ENCODE measurements at regions not wholly inside any gene's neighbourhood (a gene's known extent, or its start where the extent isn't known, plus 50 kb on each side); places are given as distances from the start of the nearest gene placed in this dataset.

GRCh38 chr6:97701801-97702200 is 418.8 kb upstream of the MMS22L start:
- TF ChIP-seq EZH2 (optimal IDR thresholded peaks at IDR 0.05; ENCODE audit: low read depth, low read length): no peak
- TF ChIP-seq, protein P1, sequence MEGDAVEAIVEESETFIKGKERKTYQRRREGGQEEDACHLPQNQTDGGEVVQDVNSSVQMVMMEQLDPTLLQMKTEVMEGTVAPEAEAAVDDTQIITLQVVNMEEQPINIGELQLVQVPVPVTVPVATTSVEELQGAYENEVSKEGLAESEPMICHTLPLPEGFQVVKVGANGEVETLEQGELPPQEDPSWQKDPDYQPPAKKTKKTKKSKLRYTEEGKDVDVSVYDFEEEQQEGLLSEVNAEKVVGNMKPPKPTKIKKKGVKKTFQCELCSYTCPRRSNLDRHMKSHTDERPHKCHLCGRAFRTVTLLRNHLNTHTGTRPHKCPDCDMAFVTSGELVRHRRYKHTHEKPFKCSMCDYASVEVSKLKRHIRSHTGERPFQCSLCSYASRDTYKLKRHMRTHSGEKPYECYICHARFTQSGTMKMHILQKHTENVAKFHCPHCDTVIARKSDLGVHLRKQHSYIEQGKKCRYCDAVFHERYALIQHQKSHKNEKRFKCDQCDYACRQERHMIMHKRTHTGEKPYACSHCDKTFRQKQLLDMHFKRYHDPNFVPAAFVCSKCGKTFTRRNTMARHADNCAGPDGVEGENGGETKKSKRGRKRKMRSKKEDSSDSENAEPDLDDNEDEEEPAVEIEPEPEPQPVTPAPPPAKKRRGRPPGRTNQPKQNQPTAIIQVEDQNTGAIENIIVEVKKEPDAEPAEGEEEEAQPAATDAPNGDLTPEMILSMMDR (IDR thresholded peaks at IDR 0.05; ENCODE audit: low read length): no peak
- no peak for TF ChIP-seq EZH2phosphoT487 (IDR thresholded peaks at IDR 0.05; ENCODE audit: low read length)
- Histone ChIP-seq H4K20me1 (ENCODE audit: insufficient read depth, low read length) (no peaks in the 10 kb centered on the region), H3K36me3 (replicated peaks; ENCODE audit: insufficient read depth, low read length) (no peaks in the 10 kb centered on the region), H3K79me2 (ENCODE audit: low read length) (no peaks in the 10 kb centered on the region), H3K4me2 (ENCODE audit: low read depth, low read length) (no peak overlapping the region), H3K9ac (ENCODE audit: low read length) (no peak overlapping the region), H3K9me3 (replicated peaks; ENCODE audit: insufficient read depth, low read length) (no peaks in the 10 kb centered on the region), H3K4me3 (ENCODE audit: low read length) (no peak overlapping the region), H3K27ac (ENCODE audit: low read length) (no peak overlapping the region), H3K27me3 (replicated peaks; ENCODE audit: insufficient read depth, low read length) (no peaks in the 10 kb centered on the region), H3F3A (ENCODE audit: insufficient read depth, low read length) (no peaks in the 10 kb centered on the region), H3K9me2 (replicated peaks; ENCODE audit: insufficient read depth, low read length) (no peaks in the 10 kb centered on the region), H2AFZ (ENCODE audit: low read length) (no peak overlapping the region), H3K4me1 (ENCODE audit: low read length) (no peaks in the 10 kb centered on the region)
- DNase-seq: no peak

DNA sequence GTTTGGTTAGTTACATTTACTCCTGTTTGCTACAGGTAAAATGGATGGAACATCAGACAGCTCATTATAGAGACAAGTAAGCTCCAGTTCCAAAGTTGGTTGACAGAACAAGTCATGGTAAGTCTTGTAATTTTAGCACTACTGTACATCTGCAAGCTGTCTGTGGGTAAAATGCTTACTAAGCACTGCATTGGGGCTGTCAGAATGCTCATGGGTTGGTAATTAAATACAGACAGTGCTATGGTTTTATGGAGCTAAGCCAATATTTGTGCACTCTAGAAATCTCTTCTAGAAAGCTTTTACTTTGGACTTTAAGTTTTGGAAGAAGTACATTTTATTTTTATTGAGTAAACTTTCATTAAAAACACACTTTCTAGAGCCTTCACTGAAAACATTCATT is 419.2 kb upstream of the MMS22L start:
- H3K27ac ChIP-seq (ENCODE audit: low read length): peak overlapping the region; percentile 11; the same call in 1 of the 2 replicates
- H3K4me1 ChIP-seq (ENCODE audit: low read length): no peaks in the 10 kb centered on the region
- no peaks in the 10 kb centered on the region for H3K27me3 ChIP-seq (replicated peaks; ENCODE audit: insufficient read depth, low read length)
- no peak overlapping the region for H2AFZ ChIP-seq (ENCODE audit: low read length)
- H3K36me3 ChIP-seq (replicated peaks; ENCODE audit: insufficient read depth, low read length): no peaks in the 10 kb centered on the region
- no peak overlapping the region for H3K4me3 ChIP-seq (ENCODE audit: low read length)
- H3K4me2 ChIP-seq (ENCODE audit: low read depth, low read length): no peak overlapping the region
- no peaks in the 10 kb centered on the region for H3K79me2 ChIP-seq (ENCODE audit: low read length)
- no peaks in the 10 kb centered on the region for H4K20me1 ChIP-seq (ENCODE audit: insufficient read depth, low read length)
- H3F3A ChIP-seq (ENCODE audit: insufficient read depth, low read length): no peaks in the 10 kb centered on the region
- TF ChIP-seq EZH2 (optimal IDR thresholded peaks at IDR 0.05; ENCODE audit: low read depth, low read length) (no peak), EZH2phosphoT487 (IDR thresholded peaks at IDR 0.05; ENCODE audit: low read length) (no peak)
- TF ChIP-seq, protein P1 (IDR thresholded peaks at IDR 0.05; ENCODE audit: low read length): no peak
- no peaks in the 10 kb centered on the region for H3K9me2 ChIP-seq (replicated peaks; ENCODE audit: insufficient read depth, low read length)
- no peak overlapping the region for H3K9ac ChIP-seq (ENCODE audit: low read length)
- H3K9me3 ChIP-seq (replicated peaks; ENCODE audit: insufficient read depth, low read length): no peaks in the 10 kb centered on the region
- peak; percentile 55 for DNase-seq

- TF ChIP-seq, protein P1 (IDR thresholded peaks at IDR 0.05; ENCODE audit: low read length): no peak
- TF ChIP-seq EZH2phosphoT487 (IDR thresholded peaks at IDR 0.05; ENCODE audit: low read length): no peak
- no peak for TF ChIP-seq EZH2 (optimal IDR thresholded peaks at IDR 0.05; ENCODE audit: low read depth, low read length)
- no peaks in the 10 kb centered on the region for H3F3A ChIP-seq (ENCODE audit: insufficient read depth, low read length)
- no peak overlapping the region for H2AFZ ChIP-seq (ENCODE audit: low read length)
- no peaks in the 10 kb centered on the region for H3K4me1 ChIP-seq (ENCODE audit: low read length)
- no peaks in the 10 kb centered on the region for H3K9me2 ChIP-seq (replicated peaks; ENCODE audit: insufficient read depth, low read length)
- DNase-seq: no peak
- no peak overlapping the region for H3K27ac ChIP-seq (ENCODE audit: low read length)
- H3K27me3 ChIP-seq (replicated peaks; ENCODE audit: insufficient read depth, low read length): no peaks in the 10 kb centered on the region
- no peak overlapping the region for H3K4me3 ChIP-seq (ENCODE audit: low read length)
- H3K79me2 ChIP-seq (ENCODE audit: low read length): no peaks in the 10 kb centered on the region
- H3K4me2 ChIP-seq (ENCODE audit: low read depth, low read length): no peak overlapping the region
- no peaks in the 10 kb centered on the region for H3K9me3 ChIP-seq (replicated peaks; ENCODE audit: insufficient read depth, low read length)
- H3K9ac ChIP-seq (ENCODE audit: low read length): no peak overlapping the region
- H4K20me1 ChIP-seq (ENCODE audit: insufficient read depth, low read length): no peaks in the 10 kb centered on the region
- no peaks in the 10 kb centered on the region for H3K36me3 ChIP-seq (replicated peaks; ENCODE audit: insufficient read depth, low read length)
These were observed 420.6 kb upstream of the MMS22L start for GRCh38 chr6:97703661-97704060.

All from MM.1S (cell line).